ENCODE measurements at regions not wholly inside any gene's neighbourhood (a gene's known extent, or its start where the extent isn't known, plus 50 kb on each side); places are given as distances from the start of the nearest gene placed in this dataset.
"Not testable (repeated sequence)": the region's sequence is repeated elsewhere in the genome, so short reads cannot be mapped to it uniquely, and the experiment has no call there.

DNA sequence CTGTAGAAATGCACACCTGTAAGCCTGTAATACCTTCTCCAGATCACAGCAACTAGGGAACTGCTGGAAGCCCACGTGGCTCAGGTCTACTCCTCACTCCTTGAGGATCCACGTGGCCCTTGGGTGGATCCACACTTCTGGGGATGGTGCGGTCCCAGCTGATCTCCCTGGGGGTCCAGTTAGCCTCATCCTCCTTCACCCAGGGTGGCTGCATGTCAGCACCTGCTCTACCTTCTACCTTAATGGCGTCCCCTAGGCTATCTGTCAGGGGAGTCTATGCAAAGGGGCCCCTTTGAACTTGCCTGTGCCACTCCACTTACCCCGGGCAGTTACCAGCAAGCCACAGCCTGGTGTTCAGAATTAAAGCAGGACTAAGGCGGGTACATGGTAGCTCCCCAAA is 284.7 kb downstream of the MYCN start:
- Mint-ChIP-seq H3K27me3 (peaks cover 0 to 8% of the 10 kb centered on the region in 2 donors), H3K27ac (no peak overlapping the region), H3K4me1 (no peaks in the 10 kb centered on the region), H3K36me3 (no peaks in the 10 kb centered on the region), H3K9me3 (peaks cover 4 to 7% of the 10 kb centered on the region in 2 donors), H3K4me3 (no peak overlapping the region)
- DNase-seq = no peak
- no peak for ATAC-seq (replicated peaks)

DNA sequence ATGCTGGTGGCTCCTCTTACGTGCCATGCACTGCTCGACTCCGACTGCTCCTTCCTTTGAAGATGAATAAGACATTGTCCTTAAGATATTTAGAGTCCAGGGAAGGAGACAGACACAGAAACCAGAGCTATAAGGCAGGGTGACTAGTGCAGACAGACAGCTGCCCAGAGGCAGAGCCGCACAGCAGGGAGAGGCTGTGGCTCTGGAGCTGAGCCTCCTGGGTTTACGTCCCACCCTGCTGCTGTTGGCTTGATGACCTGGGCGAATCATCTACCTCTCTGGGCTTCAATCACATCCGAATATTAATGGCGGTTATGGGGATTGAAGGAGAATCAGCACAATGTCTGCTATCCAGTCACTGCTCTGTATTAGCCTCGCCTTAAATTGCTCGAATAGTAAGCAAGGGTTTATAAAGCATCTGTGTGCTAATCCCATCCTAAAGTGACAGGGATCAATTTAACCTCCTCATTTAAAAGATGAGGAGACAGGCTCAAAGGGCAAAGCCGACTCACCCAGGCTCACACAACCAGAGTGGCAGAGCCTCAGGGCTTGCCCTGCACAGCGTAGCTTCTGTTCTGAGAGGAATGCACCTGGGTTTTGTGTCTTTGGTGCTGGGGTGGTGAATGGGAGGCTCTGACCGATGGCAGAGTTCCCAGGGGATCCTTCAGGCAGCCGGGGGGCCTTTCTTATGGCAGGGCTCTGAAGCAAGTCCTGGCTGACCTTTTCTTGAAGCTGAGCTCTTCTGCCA is 284.1 kb downstream of the MYCN start:
- Mint-ChIP-seq H3K4me1 (no peaks in the 10 kb centered on the region), H3K4me3 (no peak overlapping the region), H3K36me3 (no peaks in the 10 kb centered on the region), H3K9me3 (peaks cover 4 to 7% of the 10 kb centered on the region in 2 donors), H3K27me3 (peaks cover 0 to 8% of the 10 kb centered on the region in 2 donors), H3K27ac (no peak overlapping the region)
- no peak for ATAC-seq (replicated peaks)
- DNase-seq = no peak

DNA sequence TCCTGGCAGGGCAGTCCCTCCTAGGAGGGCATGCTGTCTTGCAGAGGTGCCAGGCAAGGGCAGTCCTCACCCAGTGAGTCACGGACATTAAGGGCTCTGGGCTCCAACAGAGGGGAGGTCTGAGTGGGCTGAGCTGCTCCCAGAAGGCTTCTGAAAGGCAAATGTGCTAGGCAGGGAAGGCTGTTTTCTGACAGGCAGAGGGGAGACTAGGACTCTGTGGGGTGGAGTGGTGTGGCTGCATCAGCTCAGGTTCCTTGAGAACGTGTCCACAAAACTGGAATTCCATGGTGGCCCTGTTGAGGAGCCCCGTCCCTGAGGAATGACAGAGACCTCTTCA is 283.5 kb downstream of the MYCN start:
- peaks cover 0 to 8% of the 10 kb centered on the region in 2 donors for H3K27me3 Mint-ChIP-seq
- DNase-seq (no peak), ATAC-seq (replicated peaks) (no peak)
- H3K4me3 Mint-ChIP-seq = no peak overlapping the region
- H3K9me3 Mint-ChIP-seq = peaks cover 4 to 7% of the 10 kb centered on the region in 2 donors
- H3K36me3 Mint-ChIP-seq = no peaks in the 10 kb centered on the region
- H3K4me1 Mint-ChIP-seq = no peaks in the 10 kb centered on the region
- no peak overlapping the region for H3K27ac Mint-ChIP-seq

DNA sequence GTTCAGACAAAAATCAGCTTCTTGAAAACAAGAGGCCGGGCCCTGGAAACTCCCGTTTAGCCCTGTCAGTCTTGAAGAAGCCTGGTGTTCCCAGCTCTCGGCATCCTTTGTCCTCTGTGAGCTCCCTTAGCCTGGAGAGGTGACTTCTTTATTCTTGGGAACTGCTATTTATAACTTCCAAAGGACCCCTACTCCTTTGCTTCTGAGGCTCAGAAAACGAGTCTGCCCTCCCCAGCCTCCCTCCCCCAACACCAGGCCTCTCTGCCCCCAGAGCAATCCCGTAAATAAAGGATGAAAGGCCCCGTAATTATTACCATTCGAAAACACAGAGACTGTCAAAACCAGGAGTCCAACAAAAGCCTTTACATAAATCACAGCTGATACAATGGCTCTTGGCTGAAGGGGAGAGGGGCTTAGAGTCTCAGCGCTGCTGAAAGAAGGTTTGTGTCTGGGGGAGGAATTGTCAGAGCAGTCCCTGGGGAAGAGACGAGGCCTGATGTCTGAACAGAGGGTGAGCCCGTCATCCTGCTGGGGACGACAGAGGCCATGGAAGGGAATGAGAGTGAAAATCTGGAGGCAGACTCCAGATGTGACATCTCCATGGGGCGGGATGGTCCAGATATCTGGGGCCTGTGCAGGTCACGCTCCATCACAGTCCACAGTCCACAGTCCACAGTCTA is 283.0 kb downstream of the MYCN start:
- peaks cover 0 to 8% of the 10 kb centered on the region in 2 donors for H3K27me3 Mint-ChIP-seq
- ATAC-seq (replicated peaks) = no peak
- no peaks in the 10 kb centered on the region for H3K4me1 Mint-ChIP-seq

DNA sequence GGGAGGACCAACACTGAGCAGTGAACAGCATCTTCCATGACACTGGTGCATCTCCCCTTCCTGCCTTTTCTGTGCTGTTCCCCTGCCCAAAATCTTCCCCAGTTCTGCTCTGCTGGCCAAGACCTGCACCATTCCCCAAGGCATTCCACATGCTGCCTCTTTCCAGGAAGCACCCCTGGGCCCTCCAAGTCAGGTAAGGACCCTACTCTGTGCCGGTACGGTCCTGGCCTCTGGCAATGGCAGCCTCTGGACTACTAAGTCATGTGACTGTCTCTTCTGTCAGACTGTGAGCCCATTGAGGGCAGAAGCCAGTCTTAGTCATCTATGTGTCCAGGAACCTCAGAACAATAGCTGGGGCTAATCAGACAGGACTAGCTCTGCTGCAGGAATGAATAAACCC is 282.0 kb downstream of the MYCN start:
- H3K27ac Mint-ChIP-seq = no peak overlapping the region
- H3K4me3 Mint-ChIP-seq = no peak overlapping the region
- DNase-seq = no peak
- peaks cover 4 to 7% of the 10 kb centered on the region in 2 donors for H3K9me3 Mint-ChIP-seq
- H3K4me1 Mint-ChIP-seq = no peaks in the 10 kb centered on the region
- H3K36me3 Mint-ChIP-seq = no peaks in the 10 kb centered on the region
- peaks cover 0 to 8% of the 10 kb centered on the region in 2 donors for H3K27me3 Mint-ChIP-seq
- no peak for ATAC-seq (replicated peaks)

More for the DNA sequence above, 283.0 kb downstream of the MYCN start:
- Mint-ChIP-seq H3K36me3 (no peaks in the 10 kb centered on the region), H3K4me3 (no peak overlapping the region), H3K9me3 (peaks cover 4 to 7% of the 10 kb centered on the region in 2 donors), H3K27ac (no peak overlapping the region)
- no peak for DNase-seq

DNA sequence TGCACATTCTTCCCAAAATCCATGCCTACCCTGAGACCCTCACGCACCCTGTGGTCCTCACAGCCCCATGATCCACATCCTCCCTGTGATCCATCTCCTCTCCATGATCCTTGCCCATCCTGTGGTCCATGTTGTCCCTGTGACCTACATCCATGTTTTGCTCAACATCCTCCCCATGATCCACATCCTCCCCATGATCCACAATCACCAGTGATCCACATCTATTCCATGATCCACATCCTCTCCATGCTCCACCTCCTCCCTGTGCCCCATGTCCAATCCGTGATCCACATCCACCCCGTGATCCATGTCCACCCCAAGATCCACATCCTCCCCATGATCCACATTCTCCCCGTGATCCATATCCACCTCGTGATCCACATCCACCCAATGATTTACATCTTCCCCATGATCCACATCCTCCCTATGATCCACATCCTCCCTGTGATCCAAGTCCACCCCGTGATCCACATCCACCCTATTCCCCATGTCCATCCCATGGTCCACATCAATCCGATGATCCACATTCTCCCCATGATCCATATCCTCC is 281.2 kb downstream of the MYCN start:
- Mint-ChIP-seq H3K36me3 (no peaks in the 10 kb centered on the region), H3K4me1 (no peaks in the 10 kb centered on the region), H3K9me3 (peaks cover 4 to 7% of the 10 kb centered on the region in 2 donors), H3K27me3 (peaks cover 0 to 8% of the 10 kb centered on the region in 2 donors), H3K4me3 (no peak overlapping the region), H3K27ac (no peak overlapping the region)
- ATAC-seq (replicated peaks) (no peak), DNase-seq (no peak)

DNA sequence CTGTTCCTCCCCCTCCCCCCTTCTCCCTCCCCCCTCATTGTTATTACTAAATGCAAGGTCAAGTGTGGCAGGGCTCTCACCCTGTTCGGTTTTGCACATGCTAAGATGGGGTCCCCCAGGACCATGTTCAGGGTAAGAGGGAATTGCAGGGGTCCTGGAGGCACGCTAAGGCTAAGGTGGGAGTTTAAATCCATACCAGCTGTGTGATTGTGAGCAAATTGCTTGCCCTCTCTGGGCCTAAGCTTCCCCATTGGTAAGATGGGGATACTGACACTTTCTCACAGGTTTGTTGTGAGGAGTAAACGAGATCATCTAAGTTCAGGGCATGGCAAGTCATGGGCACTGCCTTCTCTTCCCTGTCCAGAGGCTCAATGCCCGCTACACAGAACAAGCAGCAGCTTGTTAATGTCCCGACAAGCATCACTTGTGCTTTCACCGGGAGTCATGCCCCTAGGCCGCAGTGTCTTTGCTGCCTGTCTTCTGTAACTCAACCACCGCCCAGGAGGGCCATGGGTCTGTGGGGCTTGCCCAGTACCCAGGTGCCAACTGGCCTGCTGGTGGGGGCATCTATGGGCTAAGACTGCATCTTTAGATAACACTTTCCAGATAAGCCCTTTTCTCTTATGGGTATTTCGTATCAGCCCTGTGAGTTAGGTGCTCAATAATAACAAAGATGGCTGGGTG is 279.1 kb downstream of the MYCN start:
- H3K27ac Mint-ChIP-seq = no peak overlapping the region
- H3K9me3 Mint-ChIP-seq = peaks cover 4 to 7% of the 10 kb centered on the region in 2 donors
- peaks cover 0 to 8% of the 10 kb centered on the region in 2 donors for H3K27me3 Mint-ChIP-seq
- ATAC-seq (replicated peaks) = no peak
- H3K4me3 Mint-ChIP-seq = no peak overlapping the region
- no peaks in the 10 kb centered on the region for H3K36me3 Mint-ChIP-seq
- no peaks in the 10 kb centered on the region for H3K4me1 Mint-ChIP-seq
- DNase-seq = no peak

DNA sequence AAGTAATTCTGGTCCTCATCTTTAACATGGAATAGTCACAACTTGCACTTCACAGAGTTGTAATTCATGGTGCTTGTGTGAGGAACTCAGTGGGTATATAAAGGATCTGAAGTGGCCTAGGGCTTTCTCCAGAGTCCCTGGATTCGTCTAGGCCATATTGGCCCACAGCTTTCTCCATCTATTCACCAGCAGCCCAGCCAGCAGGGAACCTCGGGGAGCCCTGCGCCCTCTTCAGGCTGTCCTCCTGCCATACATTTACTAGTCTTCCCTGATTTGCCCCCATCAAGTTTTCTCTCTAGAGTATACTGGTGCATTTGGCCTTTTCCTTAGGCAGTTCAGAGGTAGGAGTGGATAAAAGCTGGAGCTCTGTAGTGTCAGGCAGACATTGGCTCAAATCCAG is 278.3 kb downstream of the MYCN start:
- DNase-seq = no peak
- Mint-ChIP-seq H3K9me3 (peaks cover 4 to 7% of the 10 kb centered on the region in 2 donors), H3K4me1 (no peaks in the 10 kb centered on the region), H3K36me3 (no peaks in the 10 kb centered on the region), H3K27me3 (peaks cover 0 to 8% of the 10 kb centered on the region in 2 donors), H3K27ac (no peak overlapping the region), H3K4me3 (no peak overlapping the region)
- ATAC-seq (replicated peaks) = no peak

DNA sequence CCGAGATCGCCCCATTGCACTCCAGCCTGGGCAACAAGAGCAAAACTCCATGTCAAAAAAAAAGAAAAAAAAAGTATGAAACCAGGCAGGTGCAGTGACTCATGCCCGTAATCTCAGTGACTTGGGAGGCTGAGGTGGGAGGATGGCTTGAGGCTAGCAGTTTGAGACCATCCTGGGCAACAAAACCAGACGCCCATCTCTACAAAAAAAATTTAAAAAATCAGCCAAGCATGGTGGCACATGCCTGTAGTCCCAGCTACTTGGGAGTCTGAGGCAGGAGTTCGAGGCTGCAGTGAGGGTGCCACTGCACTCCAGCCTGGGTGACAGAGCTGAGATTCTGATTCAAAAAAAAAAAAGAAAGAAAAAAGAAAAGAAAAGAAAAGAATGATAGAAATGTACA is 277.8 kb downstream of the MYCN start:
- ATAC-seq (replicated peaks) (no peak), DNase-seq (no peak)
- Mint-ChIP-seq H3K27ac (no peak overlapping the region), H3K36me3 (no peaks in the 10 kb centered on the region), H3K4me3 (no peak overlapping the region), H3K4me1 (no peaks in the 10 kb centered on the region), H3K9me3 (peaks cover 4 to 7% of the 10 kb centered on the region in 2 donors), H3K27me3 (peaks cover 0 to 8% of the 10 kb centered on the region in 2 donors)

DNA sequence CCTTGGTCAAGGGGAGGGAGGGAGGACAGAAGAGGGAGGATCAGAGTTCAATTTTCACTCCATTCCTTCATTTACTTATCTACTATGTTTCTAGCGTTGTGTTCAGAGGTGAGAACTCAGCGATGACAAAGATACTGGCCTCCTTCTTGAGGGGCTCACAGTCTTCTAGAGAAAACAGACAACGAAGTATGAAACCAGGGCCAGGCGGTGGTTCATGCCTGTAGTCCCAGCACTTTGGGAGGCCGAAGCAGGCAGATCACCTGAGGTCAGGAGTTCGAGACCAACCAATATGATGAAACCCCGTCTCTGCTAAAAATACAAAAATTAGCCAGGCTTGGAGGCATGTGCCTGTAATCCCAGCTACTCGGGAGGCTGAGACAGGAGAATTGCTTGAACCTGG is 277.4 kb downstream of the MYCN start:
- H3K9me3 Mint-ChIP-seq; DNase-seq; ATAC-seq (replicated peaks); H3K4me1 Mint-ChIP-seq; H3K27ac Mint-ChIP-seq; H3K4me3 Mint-ChIP-seq; H3K36me3 Mint-ChIP-seq; H3K27me3 Mint-ChIP-seq: not testable (repeated sequence)

DNA sequence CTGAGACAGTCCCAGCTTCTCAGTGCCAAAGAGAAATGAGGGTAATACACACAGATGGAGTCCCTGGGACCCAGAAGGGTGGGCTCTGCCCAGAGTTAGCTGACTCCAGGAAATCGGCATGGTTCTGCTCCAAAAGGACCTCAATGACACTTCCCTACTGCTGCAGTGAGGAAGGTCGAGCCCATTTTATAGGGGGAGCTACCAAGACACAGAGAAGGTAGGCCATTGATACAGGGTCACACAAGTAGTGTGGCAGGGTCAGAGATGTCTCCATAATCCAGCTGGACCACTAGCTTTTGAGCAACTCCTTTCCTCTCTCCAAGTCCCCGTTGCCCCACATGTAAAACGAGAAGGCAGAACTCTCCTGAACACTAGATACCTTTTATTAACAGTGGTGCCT is 276.9 kb downstream of the MYCN start:
- H3K36me3 Mint-ChIP-seq = no peaks in the 10 kb centered on the region
- H3K4me3 Mint-ChIP-seq = no peak overlapping the region
- peaks cover 0 to 8% of the 10 kb centered on the region in 2 donors for H3K27me3 Mint-ChIP-seq
- ATAC-seq (replicated peaks) = no peak
- no peak for DNase-seq
- no peak overlapping the region for H3K27ac Mint-ChIP-seq
- no peaks in the 10 kb centered on the region for H3K4me1 Mint-ChIP-seq
- H3K9me3 Mint-ChIP-seq = peaks cover 5 to 7% of the 10 kb centered on the region in 2 donors

DNA sequence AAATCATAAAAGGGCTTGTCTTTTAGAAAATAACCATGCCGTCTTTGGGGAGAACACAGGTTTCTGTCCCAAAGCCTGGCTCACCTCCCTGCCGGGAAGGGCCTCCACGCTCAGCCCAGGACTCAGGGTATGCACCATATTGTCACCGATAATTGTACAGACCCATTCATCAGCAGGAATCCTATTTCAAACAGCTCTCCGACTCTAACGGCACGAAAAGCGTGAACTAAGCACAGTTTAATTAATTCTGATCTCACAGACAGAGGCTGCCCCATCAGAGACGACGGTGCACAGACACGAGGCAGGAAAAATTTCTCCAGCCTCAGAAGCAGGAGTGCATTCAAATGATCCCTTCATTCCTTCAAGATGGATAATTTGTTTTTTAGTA is 276.2 kb downstream of the MYCN start:
- H3K27me3 Mint-ChIP-seq = peaks cover 0 to 3% of the 10 kb centered on the region in 2 donors

DNA sequence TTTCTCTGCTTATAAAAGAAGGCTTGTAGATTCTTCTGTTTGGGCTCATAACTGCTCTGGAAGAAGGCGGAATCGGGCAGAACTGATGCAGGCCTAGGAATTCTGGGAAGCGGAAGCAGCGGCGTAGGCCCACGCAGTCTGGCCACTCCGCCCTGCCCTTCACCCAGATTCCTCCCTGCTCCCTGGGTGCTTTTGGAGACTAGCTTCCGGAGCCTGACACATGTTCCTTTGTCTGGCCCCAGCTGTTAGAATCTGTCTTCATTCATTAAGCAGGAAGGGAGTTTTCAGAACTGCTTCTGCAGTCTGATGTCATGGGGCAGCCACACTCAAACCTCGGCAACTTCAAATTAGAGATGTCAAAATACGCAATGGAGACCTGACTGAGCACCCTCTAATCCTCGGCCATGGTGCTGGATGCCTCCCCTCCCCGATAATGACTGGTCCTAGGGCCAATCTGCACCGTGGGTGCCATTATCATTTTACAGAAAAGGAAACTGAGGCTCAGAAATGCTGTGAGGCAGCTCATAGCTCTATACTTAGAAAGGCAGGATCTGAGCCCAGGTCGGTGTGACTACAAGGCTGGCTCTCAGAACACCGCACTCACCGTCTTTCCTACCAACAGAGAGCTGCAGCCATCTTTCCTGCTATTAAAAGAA is 275.7 kb downstream of the MYCN start:
- ATAC-seq (replicated peaks) = no peak
- no peak for DNase-seq
- Mint-ChIP-seq H3K4me1 (no peaks in the 10 kb centered on the region), H3K9me3 (peaks cover 1 to 4% of the 10 kb centered on the region in 2 donors), H3K27ac (no peak overlapping the region), H3K36me3 (no peaks in the 10 kb centered on the region), H3K27me3 (peaks cover 0 to under 1% of the 10 kb centered on the region in 2 donors), H3K4me3 (no peak overlapping the region)

More for the DNA sequence above, 276.2 kb downstream of the MYCN start:
- Mint-ChIP-seq H3K4me3 (no peak overlapping the region), H3K9me3 (peaks cover 3 to 6% of the 10 kb centered on the region in 2 donors), H3K36me3 (no peaks in the 10 kb centered on the region), H3K27ac (no peak overlapping the region), H3K4me1 (no peaks in the 10 kb centered on the region)
- ATAC-seq (replicated peaks) (no peak), DNase-seq (no peak)

DNA sequence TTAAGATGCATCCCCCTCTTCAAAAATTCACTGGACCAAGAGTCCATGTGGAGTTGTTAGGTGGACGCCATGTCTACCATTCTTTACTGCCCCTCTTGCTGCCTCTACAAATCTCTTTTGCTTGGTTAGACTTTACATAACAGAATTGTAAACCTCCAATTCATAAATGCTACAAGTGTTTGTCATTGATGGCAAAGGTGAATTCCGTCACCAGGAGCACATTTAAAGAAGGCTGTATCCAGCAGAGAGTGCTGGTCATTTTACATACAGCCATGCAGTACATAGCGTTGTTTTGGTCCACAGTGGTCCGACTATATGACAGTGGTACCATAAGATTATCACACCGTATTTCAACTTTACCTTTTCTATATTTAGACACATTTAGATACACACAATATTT is 274.5 kb downstream of the MYCN start:
- Mint-ChIP-seq H3K36me3 (no peaks in the 10 kb centered on the region), H3K9me3 (peaks cover 5 to 8% of the 10 kb centered on the region in 2 donors), H3K27ac (no peak overlapping the region), H3K27me3 (peaks cover 0 to 4% of the 10 kb centered on the region in 2 donors), H3K4me3 (no peak overlapping the region), H3K4me1 (no peaks in the 10 kb centered on the region)
- ATAC-seq (replicated peaks) (no peak), DNase-seq (no peak)
